ENCODE measurements at regions not wholly inside any gene's neighbourhood (a gene's known extent, or its start where the extent isn't known, plus 50 kb on each side); places are given as distances from the start of the nearest gene placed in this dataset.

DNA sequence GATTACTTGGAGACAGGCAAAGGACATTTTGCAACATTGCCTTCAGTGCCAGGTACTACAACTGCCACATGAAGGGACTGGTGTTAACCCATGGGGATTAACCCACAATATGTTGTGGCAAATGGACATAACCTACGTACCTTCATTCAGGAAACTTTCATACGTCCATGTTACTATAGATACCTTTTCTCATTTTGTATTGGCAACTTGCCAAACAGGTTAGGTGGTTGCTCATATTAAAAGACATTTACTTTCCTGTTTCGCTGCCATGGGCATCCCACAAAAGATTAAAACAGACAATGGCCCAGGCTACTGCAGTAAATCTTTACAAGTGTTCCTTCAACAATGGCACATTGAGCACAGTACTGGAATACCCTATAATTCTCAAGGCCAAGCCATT lies 925.3 kb downstream of the SLITRK6 start:
- Histone ChIP-seq H3K9me3 (no peaks in the 10 kb centered on the region), H3K36me3 (no peaks in the 10 kb centered on the region), H3K4me3 (ENCODE audit: low read depth, low read length) (no peak overlapping the region), H3K27me3 (no peaks in the 10 kb centered on the region), H3K4me1 (peaks cover 2% of the 10 kb centered on the region; the same call in 1 of the 2 replicates)
- DNase-seq, result no peak
- TF ChIP-seq, protein P1, sequence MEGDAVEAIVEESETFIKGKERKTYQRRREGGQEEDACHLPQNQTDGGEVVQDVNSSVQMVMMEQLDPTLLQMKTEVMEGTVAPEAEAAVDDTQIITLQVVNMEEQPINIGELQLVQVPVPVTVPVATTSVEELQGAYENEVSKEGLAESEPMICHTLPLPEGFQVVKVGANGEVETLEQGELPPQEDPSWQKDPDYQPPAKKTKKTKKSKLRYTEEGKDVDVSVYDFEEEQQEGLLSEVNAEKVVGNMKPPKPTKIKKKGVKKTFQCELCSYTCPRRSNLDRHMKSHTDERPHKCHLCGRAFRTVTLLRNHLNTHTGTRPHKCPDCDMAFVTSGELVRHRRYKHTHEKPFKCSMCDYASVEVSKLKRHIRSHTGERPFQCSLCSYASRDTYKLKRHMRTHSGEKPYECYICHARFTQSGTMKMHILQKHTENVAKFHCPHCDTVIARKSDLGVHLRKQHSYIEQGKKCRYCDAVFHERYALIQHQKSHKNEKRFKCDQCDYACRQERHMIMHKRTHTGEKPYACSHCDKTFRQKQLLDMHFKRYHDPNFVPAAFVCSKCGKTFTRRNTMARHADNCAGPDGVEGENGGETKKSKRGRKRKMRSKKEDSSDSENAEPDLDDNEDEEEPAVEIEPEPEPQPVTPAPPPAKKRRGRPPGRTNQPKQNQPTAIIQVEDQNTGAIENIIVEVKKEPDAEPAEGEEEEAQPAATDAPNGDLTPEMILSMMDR (IDR thresholded peaks at IDR 0.05; ENCODE audit: low read depth, low read length), result no peak

DNA sequence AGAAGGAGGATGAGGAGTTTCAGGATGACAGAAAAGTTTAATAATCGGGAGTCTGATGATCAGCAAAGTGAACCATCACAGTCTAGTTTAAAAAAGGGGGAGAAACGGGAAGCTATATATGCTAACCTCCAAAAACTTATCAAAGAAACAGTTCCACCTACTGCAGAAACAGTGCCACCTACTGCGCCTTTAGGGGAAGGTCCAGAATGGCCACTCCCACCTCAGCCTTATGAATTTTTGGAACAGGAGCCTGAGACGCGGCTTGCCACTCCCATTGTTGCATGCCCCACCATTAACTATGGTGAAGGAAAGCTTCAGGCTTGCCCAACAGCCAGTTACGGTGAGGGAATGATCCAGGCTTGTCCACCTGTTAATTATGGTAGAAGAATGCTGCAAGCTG lies 929.0 kb downstream of the SLITRK6 start:
- H3K9me3 ChIP-seq, result no peaks in the 10 kb centered on the region
- no peaks in the 10 kb centered on the region for H3K27me3 ChIP-seq
- DNase-seq, result peak; percentile 37
- H3K4me1 ChIP-seq, result peaks cover 2% of the 10 kb centered on the region; the same call in 1 of the 2 replicates
- H3K4me3 ChIP-seq (ENCODE audit: low read depth, low read length), result peak overlapping the region; percentile 19; the same call in 1 of the 2 replicates
- TF ChIP-seq, protein P1 (IDR thresholded peaks at IDR 0.05; ENCODE audit: low read depth, low read length), result peak; percentile 78
- no peaks in the 10 kb centered on the region for H3K36me3 ChIP-seq

DNA sequence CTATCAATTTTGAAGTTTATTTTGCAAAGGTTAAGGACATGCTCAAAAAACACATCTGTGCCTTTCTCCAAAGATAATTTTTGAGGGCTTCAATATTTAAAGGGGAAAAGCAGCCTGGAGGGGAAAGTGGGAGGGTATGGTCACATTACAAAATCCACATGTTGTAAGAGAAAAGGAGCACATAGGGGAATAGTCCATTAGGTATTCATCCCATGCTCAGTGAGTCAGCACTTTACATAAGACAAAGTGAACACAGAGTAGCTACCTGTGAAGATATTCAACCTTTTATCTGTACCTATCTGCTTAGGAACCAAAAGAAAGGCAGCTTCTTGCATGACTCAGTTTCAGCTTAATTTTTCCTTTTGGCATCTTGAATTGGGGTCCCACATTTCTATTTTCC lies 932.0 kb downstream of the SLITRK6 start:
- Histone ChIP-seq H3K36me3 (no peaks in the 10 kb centered on the region), H3K4me1 (peaks cover 2% of the 10 kb centered on the region; the same call in 1 of the 2 replicates), H3K27me3 (no peaks in the 10 kb centered on the region), H3K9me3 (no peaks in the 10 kb centered on the region), H3K4me3 (ENCODE audit: low read depth, low read length) (no peak overlapping the region)
- TF ChIP-seq, protein P1 (IDR thresholded peaks at IDR 0.05; ENCODE audit: low read depth, low read length), result no peak
- DNase-seq, result no peak

DNA sequence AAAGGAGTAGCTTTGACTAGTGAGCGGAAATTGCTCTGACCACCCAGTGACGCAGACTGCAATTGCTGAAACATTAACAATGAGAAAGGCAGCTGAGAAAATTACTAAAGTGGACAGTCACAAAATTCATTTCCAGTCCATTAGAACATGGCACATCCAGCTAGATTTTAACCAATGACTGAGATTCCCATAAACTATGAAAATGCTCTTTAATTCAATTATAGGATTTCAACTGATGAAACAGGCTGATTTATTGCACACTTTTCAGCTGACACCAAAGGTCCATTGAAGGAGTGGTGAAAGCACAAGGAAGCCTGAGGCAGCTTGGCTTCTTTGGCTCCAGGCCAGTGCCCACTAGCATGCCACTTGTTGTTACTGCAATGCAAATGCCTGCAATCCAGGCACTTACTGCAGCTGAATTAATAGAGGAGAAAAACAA lies 933.4 kb downstream of the SLITRK6 start:
- TF ChIP-seq, protein P1 (IDR thresholded peaks at IDR 0.05; ENCODE audit: low read depth, low read length), result no peak
- no peak overlapping the region for H3K4me3 ChIP-seq (ENCODE audit: low read depth, low read length)
- DNase-seq, result peak; percentile 66
- peaks cover 2% of the 10 kb centered on the region; the same call in 1 of the 2 replicates for H3K4me1 ChIP-seq
- H3K27me3 ChIP-seq, result no peaks in the 10 kb centered on the region
- no peaks in the 10 kb centered on the region for H3K36me3 ChIP-seq
- H3K9me3 ChIP-seq, result no peaks in the 10 kb centered on the region

DNA sequence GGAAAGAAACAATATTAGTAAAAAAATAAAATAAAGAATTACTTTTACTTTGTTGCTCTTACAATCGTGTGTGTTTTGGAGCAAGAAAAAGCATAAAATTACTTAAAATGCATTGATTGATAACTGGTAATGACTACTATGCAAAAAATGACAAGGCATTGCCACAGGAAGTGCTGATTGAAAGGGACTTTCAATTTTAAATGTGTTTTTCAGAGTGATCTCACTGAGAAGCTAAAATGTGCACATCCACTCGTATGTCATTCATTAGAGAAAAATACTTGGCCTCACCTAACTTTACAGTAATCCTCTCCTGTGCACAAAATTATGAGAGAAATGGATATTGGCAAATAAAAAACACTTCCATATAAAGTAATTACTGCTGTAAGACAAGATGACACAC lies 934.9 kb downstream of the SLITRK6 start:
- DNase-seq, result no peak
- H3K9me3 ChIP-seq, result no peaks in the 10 kb centered on the region
- H3K4me3 ChIP-seq (ENCODE audit: low read depth, low read length), result no peak overlapping the region
- no peaks in the 10 kb centered on the region for H3K36me3 ChIP-seq
- TF ChIP-seq, protein P1 (IDR thresholded peaks at IDR 0.05; ENCODE audit: low read depth, low read length), result no peak
- H3K4me1 ChIP-seq, result no peaks in the 10 kb centered on the region; the same call in 1 of the 2 replicates
- H3K27me3 ChIP-seq, result no peaks in the 10 kb centered on the region

DNA sequence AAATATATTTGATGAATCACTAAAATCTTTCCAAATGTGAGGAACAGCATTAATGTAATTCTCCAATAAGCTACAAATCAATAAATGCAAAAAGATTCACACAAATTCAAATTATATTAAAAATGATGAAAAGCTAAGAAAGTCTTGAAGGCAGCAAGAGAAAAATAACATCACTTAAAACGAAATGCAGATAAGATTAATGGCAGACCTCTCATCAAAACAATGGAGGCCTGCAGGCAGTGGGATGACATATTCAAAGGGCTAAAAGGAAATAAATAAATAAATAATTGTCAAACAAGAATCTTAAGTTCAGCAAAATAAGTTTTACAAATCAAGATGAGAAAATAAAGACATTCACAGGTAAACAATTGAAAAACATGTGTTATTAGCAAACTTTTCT lies 952.1 kb downstream of the SLITRK6 start:
- H3K4me3 ChIP-seq (ENCODE audit: low read depth, low read length), result no peak overlapping the region
- no peaks in the 10 kb centered on the region for H3K36me3 ChIP-seq
- DNase-seq, result no peak
- H3K4me1 ChIP-seq, result no peaks in the 10 kb centered on the region
- TF ChIP-seq, protein P1 (IDR thresholded peaks at IDR 0.05; ENCODE audit: low read depth, low read length), result no peak
- no peaks in the 10 kb centered on the region for H3K27me3 ChIP-seq
- H3K9me3 ChIP-seq, result no peaks in the 10 kb centered on the region

Data from BE2C (cell line).